ENCODE measurements at regions not wholly inside any gene's neighbourhood (a gene's known extent, or its start where the extent isn't known, plus 50 kb on each side); places are given as distances from the start of the nearest gene placed in this dataset.

DNA sequence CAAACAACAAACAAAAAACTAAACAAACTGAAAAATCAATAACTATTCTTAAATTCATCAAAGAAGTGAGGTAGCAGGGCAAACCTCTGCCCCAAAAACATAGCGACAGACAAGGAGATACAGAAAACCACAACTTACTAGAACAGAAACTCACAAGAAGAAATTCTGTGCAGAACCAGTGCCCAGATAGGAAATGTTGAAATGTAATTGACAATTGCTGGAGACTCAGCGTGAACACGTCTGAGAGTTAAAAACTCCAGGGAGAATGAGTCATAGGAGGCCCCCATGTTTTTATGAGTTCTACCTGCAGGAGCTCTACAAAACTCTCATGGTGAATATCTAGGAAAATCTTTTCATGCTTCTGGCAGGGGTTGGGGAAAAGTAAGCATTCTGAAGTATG, 95.5 kb upstream of the SETMAR start:
- TF ChIP-seq NFIC (IDR thresholded peaks at IDR 0.05) (no peak), CEBPB (IDR thresholded peaks at IDR 0.05) (no peak), FOXM1 (IDR thresholded peaks at IDR 0.05; ENCODE audit: borderline replicate concordance, low read depth) (no peak), ZBTB7A (IDR thresholded peaks at IDR 0.05; ENCODE audit: low read depth) (no peak), TCF12 (IDR thresholded peaks at IDR 0.05; ENCODE audit: low read depth) (no peak), RAD21 (IDR thresholded peaks at IDR 0.05; ENCODE audit: low read depth) (no peak), TAF1 (IDR thresholded peaks at IDR 0.05; ENCODE audit: low read depth) (no peak), CREB1 (IDR thresholded peaks at IDR 0.05; ENCODE audit: low read depth) (no peak), EGR1 (IDR thresholded peaks at IDR 0.05) (no peak), EP300 (IDR thresholded peaks at IDR 0.05; ENCODE audit: borderline replicate concordance) (no peak)
- TF ChIP-seq, protein P1, sequence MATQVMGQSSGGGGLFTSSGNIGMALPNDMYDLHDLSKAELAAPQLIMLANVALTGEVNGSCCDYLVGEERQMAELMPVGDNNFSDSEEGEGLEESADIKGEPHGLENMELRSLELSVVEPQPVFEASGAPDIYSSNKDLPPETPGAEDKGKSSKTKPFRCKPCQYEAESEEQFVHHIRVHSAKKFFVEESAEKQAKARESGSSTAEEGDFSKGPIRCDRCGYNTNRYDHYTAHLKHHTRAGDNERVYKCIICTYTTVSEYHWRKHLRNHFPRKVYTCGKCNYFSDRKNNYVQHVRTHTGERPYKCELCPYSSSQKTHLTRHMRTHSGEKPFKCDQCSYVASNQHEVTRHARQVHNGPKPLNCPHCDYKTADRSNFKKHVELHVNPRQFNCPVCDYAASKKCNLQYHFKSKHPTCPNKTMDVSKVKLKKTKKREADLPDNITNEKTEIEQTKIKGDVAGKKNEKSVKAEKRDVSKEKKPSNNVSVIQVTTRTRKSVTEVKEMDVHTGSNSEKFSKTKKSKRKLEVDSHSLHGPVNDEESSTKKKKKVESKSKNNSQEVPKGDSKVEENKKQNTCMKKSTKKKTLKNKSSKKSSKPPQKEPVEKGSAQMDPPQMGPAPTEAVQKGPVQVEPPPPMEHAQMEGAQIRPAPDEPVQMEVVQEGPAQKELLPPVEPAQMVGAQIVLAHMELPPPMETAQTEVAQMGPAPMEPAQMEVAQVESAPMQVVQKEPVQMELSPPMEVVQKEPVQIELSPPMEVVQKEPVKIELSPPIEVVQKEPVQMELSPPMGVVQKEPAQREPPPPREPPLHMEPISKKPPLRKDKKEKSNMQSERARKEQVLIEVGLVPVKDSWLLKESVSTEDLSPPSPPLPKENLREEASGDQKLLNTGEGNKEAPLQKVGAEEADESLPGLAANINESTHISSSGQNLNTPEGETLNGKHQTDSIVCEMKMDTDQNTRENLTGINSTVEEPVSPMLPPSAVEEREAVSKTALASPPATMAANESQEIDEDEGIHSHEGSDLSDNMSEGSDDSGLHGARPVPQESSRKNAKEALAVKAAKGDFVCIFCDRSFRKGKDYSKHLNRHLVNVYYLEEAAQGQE (IDR thresholded peaks at IDR 0.05; ENCODE audit: low read depth) = no peak
- TF ChIP-seq, protein P2, sequence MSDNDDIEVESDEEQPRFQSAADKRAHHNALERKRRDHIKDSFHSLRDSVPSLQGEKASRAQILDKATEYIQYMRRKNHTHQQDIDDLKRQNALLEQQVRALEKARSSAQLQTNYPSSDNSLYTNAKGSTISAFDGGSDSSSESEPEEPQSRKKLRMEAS (IDR thresholded peaks at IDR 0.05) = no peak

DNA sequence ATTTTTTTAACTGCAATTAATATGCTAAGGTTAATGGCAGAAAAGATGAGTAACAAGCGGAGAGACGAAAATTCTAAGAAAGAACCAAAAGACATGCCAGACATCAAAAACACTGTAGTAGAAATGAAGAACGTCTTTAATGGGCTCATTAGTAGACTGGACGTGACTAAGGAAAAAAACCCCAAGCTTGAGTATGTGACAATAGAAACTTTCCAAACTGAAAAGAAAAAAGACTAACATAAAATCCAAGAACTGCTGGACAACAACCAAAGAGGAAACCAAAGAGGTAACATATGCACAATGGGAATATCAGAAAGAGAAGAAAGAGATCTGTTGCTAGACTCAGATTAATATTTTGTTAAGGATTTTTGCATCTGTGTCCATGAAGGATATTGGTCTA, 94.6 kb upstream of the SETMAR start:
- TF ChIP-seq CREB1 (IDR thresholded peaks at IDR 0.05; ENCODE audit: low read depth) = no peak
- no peak for TF ChIP-seq RAD21 (IDR thresholded peaks at IDR 0.05; ENCODE audit: low read depth)
- no peak for TF ChIP-seq FOXM1 (IDR thresholded peaks at IDR 0.05; ENCODE audit: borderline replicate concordance, low read depth)
- TF ChIP-seq, protein P3, sequence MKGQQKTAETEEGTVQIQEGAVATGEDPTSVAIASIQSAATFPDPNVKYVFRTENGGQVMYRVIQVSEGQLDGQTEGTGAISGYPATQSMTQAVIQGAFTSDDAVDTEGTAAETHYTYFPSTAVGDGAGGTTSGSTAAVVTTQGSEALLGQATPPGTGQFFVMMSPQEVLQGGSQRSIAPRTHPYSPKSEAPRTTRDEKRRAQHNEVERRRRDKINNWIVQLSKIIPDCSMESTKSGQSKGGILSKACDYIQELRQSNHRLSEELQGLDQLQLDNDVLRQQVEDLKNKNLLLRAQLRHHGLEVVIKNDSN (IDR thresholded peaks at IDR 0.05) = no peak
- TF ChIP-seq EP300 (IDR thresholded peaks at IDR 0.05; ENCODE audit: borderline replicate concordance) = no peak

DNA sequence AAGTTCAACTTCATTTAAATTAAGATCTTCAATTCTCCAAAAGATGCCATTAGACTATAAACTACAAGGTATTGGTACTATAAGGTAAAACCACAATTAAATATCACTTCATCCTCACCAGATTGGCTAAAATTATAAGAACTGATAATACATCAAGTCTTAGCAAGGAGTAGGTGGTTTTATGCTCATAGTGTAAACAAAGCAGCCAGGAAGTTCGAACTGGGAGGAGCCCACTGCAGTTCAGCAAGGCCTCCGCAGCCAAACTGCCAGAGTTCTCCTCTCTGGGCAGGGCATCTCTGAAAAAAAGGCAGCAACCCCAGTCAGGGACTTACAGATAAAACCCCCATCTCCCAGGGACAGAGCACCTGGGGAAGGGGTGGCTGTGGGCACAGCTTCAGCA, 91.6 kb upstream of the SETMAR start:
- TF ChIP-seq ZBTB7A (IDR thresholded peaks at IDR 0.05; ENCODE audit: low read depth) (no peak), EGR1 (IDR thresholded peaks at IDR 0.05) (no peak), TAF1 (IDR thresholded peaks at IDR 0.05; ENCODE audit: low read depth) (no peak), FOXM1 (IDR thresholded peaks at IDR 0.05; ENCODE audit: borderline replicate concordance, low read depth) (no peak), CEBPB (IDR thresholded peaks at IDR 0.05) (no peak), NFIC (IDR thresholded peaks at IDR 0.05) (no peak), CREB1 (IDR thresholded peaks at IDR 0.05; ENCODE audit: low read depth) (no peak), TCF12 (IDR thresholded peaks at IDR 0.05; ENCODE audit: low read depth) (no peak), YY1 (IDR thresholded peaks at IDR 0.05; ENCODE audit: low read depth) (no peak), EP300 (IDR thresholded peaks at IDR 0.05; ENCODE audit: borderline replicate concordance) (no peak), RAD21 (IDR thresholded peaks at IDR 0.05; ENCODE audit: low read depth) (no peak), TEAD4 (IDR thresholded peaks at IDR 0.05) (no peak)
- TF ChIP-seq, protein P3 (IDR thresholded peaks at IDR 0.05) = no peak
- TF ChIP-seq, protein P2 (IDR thresholded peaks at IDR 0.05) = no peak
- TF ChIP-seq, protein P1 (IDR thresholded peaks at IDR 0.05; ENCODE audit: low read depth) = no peak

DNA sequence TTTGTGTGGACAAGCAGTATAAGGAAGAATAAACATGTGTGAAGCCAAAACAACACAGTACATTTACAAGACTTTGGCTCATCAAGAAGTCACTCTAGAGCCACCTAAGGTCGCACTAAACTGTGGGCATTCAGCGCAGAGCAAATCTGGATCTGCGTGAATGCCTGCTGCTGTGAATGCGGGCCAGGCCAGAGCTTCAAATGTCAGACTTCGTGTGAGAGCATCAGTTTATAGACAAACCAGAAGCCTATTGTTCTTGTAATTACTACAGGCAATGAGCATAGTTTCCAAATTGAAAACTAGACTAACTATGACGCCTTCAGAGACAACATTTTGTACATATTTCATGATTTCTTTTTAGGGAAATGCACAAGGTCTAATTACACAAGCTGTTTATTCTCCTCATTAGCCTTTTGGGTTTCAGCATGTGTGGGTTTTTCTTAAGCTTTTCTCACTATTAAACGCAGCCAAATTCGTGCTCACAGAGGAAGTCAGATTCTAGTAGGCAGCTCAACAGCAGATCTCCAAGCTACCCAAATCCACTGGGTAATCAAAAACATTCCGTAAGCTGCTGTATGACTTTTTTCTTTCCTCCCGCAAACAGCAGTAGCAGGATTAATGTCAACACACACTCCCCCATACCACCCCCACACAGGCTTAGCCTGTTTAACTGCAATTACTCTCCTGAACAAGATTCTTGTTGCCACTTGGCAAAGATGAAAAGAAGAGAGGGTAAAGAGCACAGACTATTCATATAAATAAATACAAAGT, 84.5 kb upstream of the SETMAR start:
- TF ChIP-seq EGR1 (IDR thresholded peaks at IDR 0.05) (no peak), EP300 (IDR thresholded peaks at IDR 0.05; ENCODE audit: borderline replicate concordance) (no peak), CEBPB (IDR thresholded peaks at IDR 0.05) (no peak), CREB1 (IDR thresholded peaks at IDR 0.05; ENCODE audit: low read depth) (no peak), YY1 (IDR thresholded peaks at IDR 0.05; ENCODE audit: low read depth) (no peak), TCF12 (IDR thresholded peaks at IDR 0.05; ENCODE audit: low read depth) (no peak), NFIC (IDR thresholded peaks at IDR 0.05) (no peak), TEAD4 (IDR thresholded peaks at IDR 0.05) (no peak), RAD21 (IDR thresholded peaks at IDR 0.05; ENCODE audit: low read depth) (no peak), ZBTB7A (IDR thresholded peaks at IDR 0.05; ENCODE audit: low read depth) (no peak), TAF1 (IDR thresholded peaks at IDR 0.05; ENCODE audit: low read depth) (no peak), FOXM1 (IDR thresholded peaks at IDR 0.05; ENCODE audit: borderline replicate concordance, low read depth) (no peak)
- TF ChIP-seq, protein P3 (IDR thresholded peaks at IDR 0.05) = no peak
- TF ChIP-seq, protein P1 (IDR thresholded peaks at IDR 0.05; ENCODE audit: low read depth) = no peak
- TF ChIP-seq, protein P2 (IDR thresholded peaks at IDR 0.05) = no peak
